ENCODE measurements at regions not wholly inside any gene's neighbourhood (a gene's known extent, or its start where the extent isn't known, plus 50 kb on each side); places are given as distances from the start of the nearest gene placed in this dataset.

- Mint-ChIP-seq H3K4me1 (ENCODE audit: low read depth, unreplicated experiment) (peaks cover 55% of the 10 kb centered on the region), H3K36me3 (ENCODE audit: unreplicated experiment) (no peaks in the 10 kb centered on the region), H3K4me3 (ENCODE audit: unreplicated experiment) (peak overlapping the region; percentile 30), H3K27me3 (ENCODE audit: unreplicated experiment) (peaks cover 3% of the 10 kb centered on the region), H3K27ac (ENCODE audit: unreplicated experiment) (peak overlapping the region; percentile 75), H3K9me3 (ENCODE audit: unreplicated experiment) (peaks cover 6% of the 10 kb centered on the region)
- DNase-seq = no peak
- no peak for TF ChIP-seq CTCF (IDR thresholded peaks at IDR 0.05; ENCODE audit: partially characterized antibody, unreplicated experiment)
These were observed 267.2 kb downstream of the BUD13 start for GRCh38 chr11:116505298-116506262.

- DNase-seq = no peak
- Mint-ChIP-seq H3K27me3 (ENCODE audit: unreplicated experiment) (peaks cover 6% of the 10 kb centered on the region), H3K4me3 (ENCODE audit: unreplicated experiment) (no peak overlapping the region), H3K9me3 (ENCODE audit: unreplicated experiment) (peaks cover 6% of the 10 kb centered on the region), H3K36me3 (ENCODE audit: unreplicated experiment) (no peaks in the 10 kb centered on the region), H3K4me1 (ENCODE audit: low read depth, unreplicated experiment) (peaks cover 48% of the 10 kb centered on the region), H3K27ac (ENCODE audit: unreplicated experiment) (peak overlapping the region; percentile 75)
- no peak for TF ChIP-seq CTCF (IDR thresholded peaks at IDR 0.05; ENCODE audit: partially characterized antibody, unreplicated experiment)
These were observed 268.1 kb downstream of the BUD13 start for GRCh38 chr11:116504541-116505297.

GRCh38 chr11:116503216-116504160, 269.3 kb downstream of the BUD13 start:
- no peak for TF ChIP-seq CTCF (IDR thresholded peaks at IDR 0.05; ENCODE audit: partially characterized antibody, unreplicated experiment)
- Mint-ChIP-seq H3K4me3 (ENCODE audit: unreplicated experiment) (no peak overlapping the region), H3K4me1 (ENCODE audit: low read depth, unreplicated experiment) (peaks cover 45% of the 10 kb centered on the region), H3K9me3 (ENCODE audit: unreplicated experiment) (peaks cover 3% of the 10 kb centered on the region), H3K27ac (ENCODE audit: unreplicated experiment) (no peak overlapping the region), H3K36me3 (ENCODE audit: unreplicated experiment) (no peaks in the 10 kb centered on the region), H3K27me3 (ENCODE audit: unreplicated experiment) (peaks cover 9% of the 10 kb centered on the region)
- no peak for DNase-seq

- peaks cover 3% of the 10 kb centered on the region for H3K9me3 Mint-ChIP-seq (ENCODE audit: unreplicated experiment)
- H3K4me3 Mint-ChIP-seq (ENCODE audit: unreplicated experiment) = no peak overlapping the region
- TF ChIP-seq CTCF (IDR thresholded peaks at IDR 0.05; ENCODE audit: partially characterized antibody, unreplicated experiment) = no peak
- H3K27me3 Mint-ChIP-seq (ENCODE audit: unreplicated experiment) = peaks cover 9% of the 10 kb centered on the region
- H3K27ac Mint-ChIP-seq (ENCODE audit: unreplicated experiment) = no peak overlapping the region
- no peaks in the 10 kb centered on the region for H3K36me3 Mint-ChIP-seq (ENCODE audit: unreplicated experiment)
- peaks cover 47% of the 10 kb centered on the region for H3K4me1 Mint-ChIP-seq (ENCODE audit: low read depth, unreplicated experiment)
- DNase-seq = no peak
These were observed 270.1 kb downstream of the BUD13 start for GRCh38 chr11:116502641-116503061.
